Ovary (tissue), 7 donors: ENCODE measurements at regions not wholly inside any gene's neighbourhood (a gene's known extent, or its start where the extent isn't known, plus 50 kb on each side); places are given as distances from the start of the nearest gene placed in this dataset.

Source experiments
- DNase-seq, 5 donors: peaks; one replicate each; pipeline ENCODE4 v3.0.0-alpha.2; 2019 to 2020
- H3K27ac ChIP-seq, 2 donors: fragments of 200-600 bp; one replicate each; pipeline versions ENCODE4 v1.5.1 to v1.8.0; 2019 to 2022
- H3K27me3 ChIP-seq: fragments of 200-600 bp; one replicate; pipeline ENCODE4 v1.8.0; 2022
- H3K36me3 ChIP-seq: fragments of 200-600 bp; sonication (generic); one replicate; pipeline ENCODE4 v1.5.1; 2019
- H3K4me1 ChIP-seq: one replicate; pipeline ENCODE4 v1.8.1; 2013; ENCODE audit warnings: mild to moderate bottlenecking, moderate library complexity; ENCODE audit not compliant: insufficient read depth
- H3K4me3 ChIP-seq: fragments of 200-600 bp; sonication (generic); one replicate; pipeline ENCODE4 v1.5.1; 2017
- H3K9me3 ChIP-seq, 2 donors: fragments of 200-600 bp in 1 of 2; sonication (generic) in 1 of 2; one replicate each; pipeline versions ENCODE4 v1.5.1 to v1.8.1; 2013 to 2019; ENCODE audit warnings: mild to moderate bottlenecking in 1 of 2, moderate library complexity in 1 of 2
- CTCF ChIP-seq, 3 donors: fragments of 450-650 bp in 2 of 3; fragments of 200-600 bp in 1 of 3; IDR thresholded peaks; one replicate each; pipeline versions ENCODE4 v1.5.1 to v1.8.0; 2016 to 2022; ENCODE audit warnings: antibody characterized with exemption in 3 of 3, mild to moderate bottlenecking in 1 of 3
- EP300 ChIP-seq: sonication (generic); formaldehyde crosslinking; IDR thresholded peaks from one replicate; pipeline ENCODE4 v1.6.1; 2017; ENCODE audit warnings: antibody characterized with exemption
- POLR2A ChIP-seq: fragments of 450-650 bp; IDR thresholded peaks from one replicate; pipeline ENCODE4 v1.6.1; 2017; ENCODE audit warnings: antibody characterized with exemption, mild to moderate bottlenecking, moderate library complexity
- WGBS, 3 donors: extraction: QIAGEN DNeasy Blood & Tissue Kit in 1 of 3; methylation state at CpG; one replicate each; pipeline versions ENCODE4 v1.1.5 to v1.1.7; 2013 to 2017; 5-methylcytosine and 5-hydroxymethylcytosine counted together
- intact Hi-C, 4 donors: fragments of 100-400 bp; cut with DNase I; formaldehyde crosslinking; loops; one replicate each; pipeline versions ENCODE4 v1.11.0 to v1.15.1; 2022 to 2023
- donor health status: DM: no; HTN: no; CAD: no; lungs with moderate emphysema.
- donor health status: DM: no; HTN: no; CAD: no.
- donor health status: Bipolar disorder and iron deficiency.
- donor health status: DM: no; HTN: no; CAD: no.
- donor health status: DM: yes; HTN: yes; CAD: no.

- WGBS, 3 donors = 93 to 94% (median 94%) methylated on average over 3 of the region's 3 CpGs
These were observed 348.8 kb downstream of the HTR1A start for GRCh38 chr5:63613442-63613841.

GRCh38 chr5:63603996-63604395 is 358.2 kb downstream of the HTR1A start:
- Histone ChIP-seq H3K36me3 (no peaks in the 10 kb centered on the region), H3K4me3 (no peak overlapping the region), H3K4me1 (no peaks in the 10 kb centered on the region), H3K27ac (no peak overlapping the region), H3K9me3 (no peaks in the 10 kb centered on the region), H3K27me3 (no peaks in the 10 kb centered on the region)
- DNase-seq = no peak
- WGBS, 3 donors = 86 to 97% (median 88%) methylated on average over 3 of the region's 3 CpGs
- TF ChIP-seq EP300 = no peak
- TF ChIP-seq CTCF (IDR thresholded peaks at IDR 0.05) = no peak
- TF ChIP-seq POLR2A = no peak
- intact Hi-C loops = no loop called here

More at GRCh38 chr5:63613442-63613841, 348.8 kb downstream of the HTR1A start:
- no peak overlapping the region for H3K4me3 ChIP-seq
- no peaks in the 10 kb centered on the region for H3K4me1 ChIP-seq
- TF ChIP-seq CTCF (IDR thresholded peaks at IDR 0.05) = no peak
- no peaks in the 10 kb centered on the region for H3K9me3 ChIP-seq
- H3K27me3 ChIP-seq = no peaks in the 10 kb centered on the region
- no peaks in the 10 kb centered on the region for H3K36me3 ChIP-seq
- DNase-seq = no peak
- intact Hi-C loops = no loop called here
- no peak overlapping the region for H3K27ac ChIP-seq

GRCh38 chr5:63602971-63603370 is 359.3 kb downstream of the HTR1A start:
- H3K9me3 ChIP-seq = no peaks in the 10 kb centered on the region
- no peaks in the 10 kb centered on the region for H3K27me3 ChIP-seq
- no peaks in the 10 kb centered on the region for H3K36me3 ChIP-seq
- no peaks in the 10 kb centered on the region for H3K4me1 ChIP-seq
- TF ChIP-seq POLR2A = no peak
- no peak for TF ChIP-seq EP300
- no peak for TF ChIP-seq CTCF (IDR thresholded peaks at IDR 0.05)
- no peak for DNase-seq
- no peak overlapping the region for H3K4me3 ChIP-seq
- intact Hi-C loops = no loop called here
- no peak overlapping the region for H3K27ac ChIP-seq

- intact Hi-C loops = no loop called here
- no peak for TF ChIP-seq CTCF (IDR thresholded peaks at IDR 0.05)
- no peak for TF ChIP-seq POLR2A
- TF ChIP-seq EP300 = no peak
- Histone ChIP-seq H3K27ac (no peak overlapping the region), H3K9me3 (no peaks in the 10 kb centered on the region), H3K4me1 (no peaks in the 10 kb centered on the region), H3K36me3 (no peaks in the 10 kb centered on the region), H3K4me3 (no peak overlapping the region), H3K27me3 (no peaks in the 10 kb centered on the region)
- DNase-seq = no peak
These were observed 366.0 kb downstream of the HTR1A start for GRCh38 chr5:63596254-63596653.

GRCh38 chr5:63573380-63573779 is 388.9 kb downstream of the HTR1A start:
- Histone ChIP-seq H3K36me3 (no peaks in the 10 kb centered on the region), H3K27me3 (no peaks in the 10 kb centered on the region), H3K4me1 (no peaks in the 10 kb centered on the region), H3K27ac (no peak overlapping the region), H3K9me3 (peaks cover 0 to 3% of the 10 kb centered on the region in 2 donors), H3K4me3 (no peak overlapping the region)
- TF ChIP-seq POLR2A = no peak
- no peak for TF ChIP-seq CTCF (IDR thresholded peaks at IDR 0.05)
- no peak for TF ChIP-seq EP300
- DNase-seq = no peak
- intact Hi-C loops = no loop called here
